Loucy (cell line): ENCODE measurements at regions not wholly inside any gene's neighbourhood (a gene's known extent, or its start where the extent isn't known, plus 50 kb on each side); places are given as distances from the start of the nearest gene placed in this dataset.
A peak's percentile ranks its signal among the peaks of the same experiment; 100 is the strongest.

ENCODE experiments used
- H2AFZ ChIP-seq: fragments of 200-600 bp; sonication (generic); 2 replicates; pipeline ENCODE4 v1.6.0; 2016; ENCODE audit warnings: antibody characterized with exemption, mild to moderate bottlenecking, low read length, moderate library complexity
- H3F3A ChIP-seq: fragments of 200-600 bp; 2 replicates; pipeline ENCODE4 v1.6.0; 2016; ENCODE audit warnings: antibody characterized with exemption, low read depth, mild to moderate bottlenecking
- H3K27me3 ChIP-seq: fragments of 200-600 bp; sonication (generic); 2 replicates; pipeline ENCODE4 v1.6.1; 2014; ENCODE audit warnings: low read length, mild to moderate bottlenecking; ENCODE audit not compliant: insufficient read depth, poor library complexity, severe bottlenecking
- H3K36me3 ChIP-seq: fragments of 200-600 bp; sonication (generic); 2 replicates; pipeline ENCODE4 v1.6.1; 2016; ENCODE audit warnings: low read length; ENCODE audit not compliant: insufficient read depth
- H3K4me1 ChIP-seq: fragments of 200-600 bp; sonication (generic); 2 replicates; pipeline ENCODE4 v1.5.1; 2014; ENCODE audit warnings: low read length, mild to moderate bottlenecking; ENCODE audit not compliant: insufficient read depth, poor library complexity, severe bottlenecking
- H3K4me2 ChIP-seq: fragments of 200-600 bp; sonication (generic); 2 replicates; pipeline ENCODE4 v1.6.0; 2014; ENCODE audit warnings: antibody characterized with exemption, low read length, low read depth, mild to moderate bottlenecking; ENCODE audit not compliant: poor library complexity, severe bottlenecking
- H3K4me3 ChIP-seq: fragments of 200-600 bp; sonication (generic); 2 replicates; pipeline ENCODE4 v1.5.1; 2014; ENCODE audit warnings: low read length, mild to moderate bottlenecking, mixed read lengths; ENCODE audit not compliant: poor library complexity, severe bottlenecking
- H3K79me2 ChIP-seq: fragments of 200-600 bp; sonication (generic); 2 replicates; pipeline ENCODE4 v1.6.1; 2014; ENCODE audit warnings: low read length; ENCODE audit not compliant: insufficient read depth
- H3K9ac ChIP-seq: fragments of 200-600 bp; sonication (generic); 2 replicates; pipeline ENCODE4 v1.6.0; 2014; ENCODE audit warnings: mild to moderate bottlenecking, low read depth, low read length, moderate library complexity; ENCODE audit not compliant: poor library complexity, severe bottlenecking
- H3K9me2 ChIP-seq: fragments of 200-600 bp; sonication (generic); replicated peaks from 2 replicates; pipeline ENCODE4 v1.6.1; 2016; ENCODE audit warnings: low read depth, low read length, mixed read lengths
- H3K9me3 ChIP-seq: fragments of 200-600 bp; sonication (generic); 2 replicates; pipeline ENCODE4 v1.6.1; 2014; ENCODE audit warnings: mild to moderate bottlenecking, antibody characterized with exemption, low read length, low read depth; ENCODE audit not compliant: insufficient read depth
- H4K20me1 ChIP-seq: fragments of 200-600 bp; sonication (generic); 2 replicates; pipeline ENCODE4 v1.6.0; 2014; ENCODE audit warnings: antibody characterized with exemption, low read length, mild to moderate bottlenecking; ENCODE audit not compliant: insufficient read depth, poor library complexity, severe bottlenecking
- CTCF ChIP-seq: fragments of 200-600 bp; sonication (generic); conservative IDR thresholded peaks from 2 replicates; pipeline ENCODE4 v1.5.1; 2014; ENCODE audit warnings: mild to moderate bottlenecking, antibody characterized with exemption, low read length
- EZH2phosphoT487 ChIP-seq: fragments of 200-600 bp; IDR thresholded peaks from 2 replicates; pipeline ENCODE4 v1.6.1; 2018; ENCODE audit warnings: antibody characterized with exemption, mild to moderate bottlenecking, moderate library complexity, borderline replicate concordance

GRCh38 chr2:151051574-151052220 lies 210.0 kb downstream of the RBM43 start:
- no peaks in the 10 kb centered on the region for H4K20me1 ChIP-seq
- no peak for TF ChIP-seq EZH2phosphoT487
- TF ChIP-seq CTCF = peak; percentile 99
- H2AFZ ChIP-seq = no peak overlapping the region
- H3K27me3 ChIP-seq = no peaks in the 10 kb centered on the region
- no peaks in the 10 kb centered on the region for H3K9me3 ChIP-seq
- no peaks in the 10 kb centered on the region for H3F3A ChIP-seq
- H3K4me2 ChIP-seq = peak overlapping the region; percentile 18
- no peak overlapping the region for H3K9ac ChIP-seq
- H3K36me3 ChIP-seq = no peaks in the 10 kb centered on the region
- no peaks in the 10 kb centered on the region for H3K4me1 ChIP-seq
- H3K4me3 ChIP-seq = no peak overlapping the region
- no peaks in the 10 kb centered on the region for H3K79me2 ChIP-seq
- no peaks in the 10 kb centered on the region for H3K9me2 ChIP-seq

DNA sequence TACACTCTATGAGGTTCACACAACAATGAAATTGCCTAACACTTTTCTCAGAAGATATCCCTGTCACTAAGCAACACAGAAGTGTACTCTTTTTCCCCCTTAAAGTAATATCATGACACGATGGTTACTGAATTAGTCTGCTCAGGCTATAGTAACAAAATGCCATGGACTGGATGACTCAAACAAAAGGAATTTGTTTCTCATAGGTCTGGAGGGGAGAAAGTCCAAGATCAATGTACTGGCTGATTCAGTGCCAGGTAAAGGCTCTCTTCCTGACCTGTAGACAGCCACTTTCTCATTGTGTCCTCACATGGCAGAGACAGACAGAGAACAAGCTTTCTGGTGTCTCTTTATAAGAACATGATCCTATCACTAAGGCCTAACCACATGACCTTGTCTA lies 211.9 kb downstream of the RBM43 start:
- Histone ChIP-seq H3K9ac (no peak overlapping the region), H3K4me1 (no peaks in the 10 kb centered on the region), H3K4me3 (no peak overlapping the region), H3F3A (no peaks in the 10 kb centered on the region), H2AFZ (no peak overlapping the region), H3K79me2 (no peaks in the 10 kb centered on the region), H3K36me3 (no peaks in the 10 kb centered on the region), H4K20me1 (no peaks in the 10 kb centered on the region), H3K27me3 (no peaks in the 10 kb centered on the region), H3K9me2 (no peaks in the 10 kb centered on the region), H3K4me2 (no peak overlapping the region), H3K9me3 (no peaks in the 10 kb centered on the region)
- TF ChIP-seq EZH2phosphoT487 = no peak

DNA sequence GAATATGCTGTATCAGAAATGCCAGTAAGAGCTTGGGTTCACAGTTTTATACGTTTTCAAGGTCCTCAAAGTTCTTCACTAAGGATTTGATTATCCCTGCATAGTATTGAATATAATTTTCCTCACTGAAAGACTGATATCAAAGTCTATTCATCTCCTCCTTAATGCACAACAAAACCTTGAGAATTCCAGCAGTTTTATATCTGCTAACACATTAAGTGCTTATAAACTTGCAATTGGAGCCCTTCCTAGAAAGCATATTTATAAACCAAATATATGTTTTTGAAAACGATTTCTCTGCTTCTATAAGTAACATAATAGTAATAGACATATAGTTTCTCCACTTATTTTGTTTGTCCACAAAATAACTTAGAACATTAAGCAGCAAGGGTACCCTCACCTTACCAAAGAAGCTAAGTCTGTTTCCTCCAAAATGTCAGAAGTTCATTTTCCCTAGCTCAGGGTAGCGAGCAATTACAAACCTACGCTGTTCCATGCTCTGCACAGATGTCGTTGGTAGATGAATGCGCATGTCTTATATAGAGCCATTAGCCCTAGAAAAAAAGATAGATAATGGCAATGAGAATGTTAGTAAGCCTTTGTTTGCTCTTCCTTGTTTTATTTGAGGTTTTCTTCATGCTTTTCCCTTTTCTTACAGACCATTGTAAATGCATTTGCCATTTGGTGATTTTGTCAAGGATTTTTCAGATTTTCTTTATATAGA lies 213.2 kb downstream of the RBM43 start:
- H3K9me3 ChIP-seq = no peaks in the 10 kb centered on the region
- no peaks in the 10 kb centered on the region for H3K4me1 ChIP-seq
- no peaks in the 10 kb centered on the region for H3K27me3 ChIP-seq
- no peaks in the 10 kb centered on the region for H3K79me2 ChIP-seq
- TF ChIP-seq EZH2phosphoT487 = no peak
- no peak for TF ChIP-seq CTCF
- no peaks in the 10 kb centered on the region for H3F3A ChIP-seq
- H3K4me3 ChIP-seq = no peak overlapping the region
- H2AFZ ChIP-seq = no peak overlapping the region
- H3K9ac ChIP-seq = no peak overlapping the region
- no peaks in the 10 kb centered on the region for H3K36me3 ChIP-seq
- no peaks in the 10 kb centered on the region for H3K9me2 ChIP-seq
- H3K4me2 ChIP-seq = no peak overlapping the region
- H4K20me1 ChIP-seq = no peaks in the 10 kb centered on the region

DNA sequence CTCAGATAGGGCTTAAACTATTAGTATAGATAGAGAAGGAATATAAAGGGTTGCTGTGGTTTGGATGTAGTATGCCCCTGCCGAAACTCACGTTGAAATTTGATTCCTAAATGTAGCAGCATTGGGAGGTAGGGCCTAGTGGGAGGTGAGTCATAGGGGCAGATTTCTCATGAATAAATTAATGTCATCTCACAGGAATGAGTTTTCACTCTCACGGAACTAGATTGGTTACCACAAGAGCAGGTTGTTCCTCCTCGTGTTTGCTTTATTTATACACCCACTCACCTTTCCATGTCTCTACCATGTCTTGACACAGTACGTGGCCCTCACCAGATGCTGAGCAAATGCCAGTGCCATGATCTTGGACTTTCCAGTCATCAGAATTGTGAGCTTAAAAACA lies 218.2 kb downstream of the RBM43 start:
- Histone ChIP-seq H3F3A (no peaks in the 10 kb centered on the region), H3K36me3 (no peaks in the 10 kb centered on the region), H3K4me3 (no peak overlapping the region), H3K9ac (no peak overlapping the region), H3K27me3 (no peaks in the 10 kb centered on the region), H3K4me2 (no peak overlapping the region), H3K4me1 (no peaks in the 10 kb centered on the region), H3K79me2 (no peaks in the 10 kb centered on the region), H3K9me3 (no peaks in the 10 kb centered on the region), H4K20me1 (no peaks in the 10 kb centered on the region), H3K9me2 (no peaks in the 10 kb centered on the region), H2AFZ (no peak overlapping the region)
- no peak for TF ChIP-seq CTCF
- no peak for TF ChIP-seq EZH2phosphoT487
